GM23338 (cell line): ENCODE measurements at regions not wholly inside any gene's neighbourhood (a gene's known extent, or its start where the extent isn't known, plus 50 kb on each side); places are given as distances from the start of the nearest gene placed in this dataset.

Experiments used
- CTCF ChIP-seq, 2 experiments: fragments of 200-600 bp in 1 of 2; sonication (generic) in 1 of 2; conservative IDR thresholded peaks; 2 replicates each; pipeline versions ENCODE4 v1.5.1 to v1.6.1; 2016 to 2017; ENCODE audit warnings: antibody characterized with exemption in 2 of 2, low read depth in 2 of 2, mild to moderate bottlenecking in 2 of 2, moderate library complexity in 1 of 2
- EZH2 ChIP-seq: fragments of 200-600 bp; sonication (generic); IDR thresholded peaks from one replicate; pipeline ENCODE4 v1.8.0; 2017; ENCODE audit warnings: antibody characterized with exemption, mild to moderate bottlenecking, low read depth; ENCODE audit not compliant: unreplicated experiment
- EZH2phosphoT487 ChIP-seq: fragments of 200-600 bp; sonication (generic); IDR thresholded peaks from one replicate; pipeline ENCODE4 v1.8.1; 2018; ENCODE audit warnings: antibody characterized with exemption; ENCODE audit not compliant: unreplicated experiment
- NANOG ChIP-seq: IDR thresholded peaks from 2 replicates; pipeline ENCODE4 v1.6.1; 2016; ENCODE audit warnings: antibody characterized with exemption, borderline replicate concordance

GRCh38 chr19:31423896-31424295, 74.7 kb upstream of the TSHZ3 start:
- TF ChIP-seq CTCF (conservative IDR thresholded peaks at IDR 0.05; ENCODE audit: low read depth in 2 of 2) (no peak), EZH2 (no peak), EZH2phosphoT487 (no peak), NANOG (no peak)
